IPS-15b (cell line): ENCODE measurements at regions not wholly inside any gene's neighbourhood (a gene's known extent, or its start where the extent isn't known, plus 50 kb on each side); places are given as distances from the start of the nearest gene placed in this dataset.

Source experiments
- H3K27me3 ChIP-seq: one replicate; pipeline ENCODE4 v1.6.1; 2013; ENCODE audit warnings: low read length; ENCODE audit not compliant: control insufficient read depth, insufficient read depth
- H3K36me3 ChIP-seq: one replicate; pipeline ENCODE4 v1.6.1; 2013; ENCODE audit warnings: low read length; ENCODE audit not compliant: control insufficient read depth, insufficient read depth
- H3K4me1 ChIP-seq: one replicate; pipeline ENCODE4 v1.6.1; 2013; ENCODE audit warnings: mild to moderate bottlenecking, low read length; ENCODE audit not compliant: control insufficient read depth, insufficient read depth
- H3K4me3 ChIP-seq: one replicate; pipeline ENCODE4 v1.5.1; 2013; ENCODE audit warnings: low read depth, low read length
- H3K9ac ChIP-seq: one replicate; pipeline ENCODE4 v1.6.1; 2013; ENCODE audit warnings: low read depth, mild to moderate bottlenecking, low read length
- H3K9me3 ChIP-seq: one replicate; pipeline ENCODE4 v1.6.1; 2013; ENCODE audit warnings: mild to moderate bottlenecking, low read length; ENCODE audit not compliant: control insufficient read depth, insufficient read depth

- Histone ChIP-seq H3K9ac (no peak overlapping the region), H3K27me3 (no peaks in the 10 kb centered on the region), H3K36me3 (no peaks in the 10 kb centered on the region)
Observed at GRCh38 chr21:28522014-28522799, 470.5 kb downstream of the LTN1 start.

GRCh38 chr21:28518630-28519029, 474.0 kb downstream of the LTN1 start:
- Histone ChIP-seq H3K9ac (no peak overlapping the region), H3K9me3 (no peaks in the 10 kb centered on the region), H3K4me3 (no peak overlapping the region), H3K4me1 (peaks cover 4% of the 10 kb centered on the region), H3K36me3 (no peaks in the 10 kb centered on the region), H3K27me3 (no peaks in the 10 kb centered on the region)

More at GRCh38 chr21:28522014-28522799, 470.5 kb downstream of the LTN1 start:
- no peak overlapping the region for H3K4me3 ChIP-seq
- H3K9me3 ChIP-seq = no peaks in the 10 kb centered on the region
- peaks cover 4% of the 10 kb centered on the region for H3K4me1 ChIP-seq

- no peaks in the 10 kb centered on the region for H3K27me3 ChIP-seq
Observed at GRCh38 chr21:28516991-28517592, 475.6 kb downstream of the LTN1 start.

GRCh38 chr21:28516021-28516420, 476.7 kb downstream of the LTN1 start:
- H3K4me1 ChIP-seq = no peaks in the 10 kb centered on the region
- H3K9ac ChIP-seq = no peak overlapping the region
- no peaks in the 10 kb centered on the region for H3K9me3 ChIP-seq
- no peaks in the 10 kb centered on the region for H3K36me3 ChIP-seq
- H3K4me3 ChIP-seq = no peak overlapping the region
- H3K27me3 ChIP-seq = no peaks in the 10 kb centered on the region

More at GRCh38 chr21:28516991-28517592, 475.6 kb downstream of the LTN1 start:
- peaks cover under 1% of the 10 kb centered on the region for H3K4me1 ChIP-seq
- H3K9me3 ChIP-seq = no peaks in the 10 kb centered on the region
- no peak overlapping the region for H3K4me3 ChIP-seq
- no peaks in the 10 kb centered on the region for H3K36me3 ChIP-seq
- H3K9ac ChIP-seq = no peak overlapping the region

- H3K9me3 ChIP-seq = no peaks in the 10 kb centered on the region
- no peak overlapping the region for H3K4me3 ChIP-seq
- H3K9ac ChIP-seq = no peak overlapping the region
- no peaks in the 10 kb centered on the region for H3K36me3 ChIP-seq
- H3K27me3 ChIP-seq = no peaks in the 10 kb centered on the region
- no peaks in the 10 kb centered on the region for H3K4me1 ChIP-seq
Observed at GRCh38 chr21:28513428-28513827, 479.2 kb downstream of the LTN1 start.

GRCh38 chr21:28509031-28509430, 483.6 kb downstream of the LTN1 start:
- no peaks in the 10 kb centered on the region for H3K36me3 ChIP-seq
- no peaks in the 10 kb centered on the region for H3K4me1 ChIP-seq
- H3K4me3 ChIP-seq = no peak overlapping the region
- H3K27me3 ChIP-seq = no peaks in the 10 kb centered on the region
- peaks cover 3% of the 10 kb centered on the region for H3K9me3 ChIP-seq
- no peak overlapping the region for H3K9ac ChIP-seq

- H3K9me3 ChIP-seq = peaks cover 3% of the 10 kb centered on the region
- no peak overlapping the region for H3K4me3 ChIP-seq
- no peaks in the 10 kb centered on the region for H3K27me3 ChIP-seq
- no peaks in the 10 kb centered on the region for H3K36me3 ChIP-seq
- no peaks in the 10 kb centered on the region for H3K4me1 ChIP-seq
- no peak overlapping the region for H3K9ac ChIP-seq
Observed at GRCh38 chr21:28508126-28508525, 484.6 kb downstream of the LTN1 start.

- Histone ChIP-seq H3K4me1 (no peaks in the 10 kb centered on the region), H3K9me3 (no peaks in the 10 kb centered on the region), H3K36me3 (no peaks in the 10 kb centered on the region), H3K4me3 (no peak overlapping the region), H3K27me3 (no peaks in the 10 kb centered on the region), H3K9ac (no peak overlapping the region)
Observed at GRCh38 chr21:28496517-28496916, 496.2 kb downstream of the LTN1 start.

GRCh38 chr21:28492127-28492526, 500.6 kb downstream of the LTN1 start:
- H3K4me1 ChIP-seq = no peaks in the 10 kb centered on the region
- no peaks in the 10 kb centered on the region for H3K9me3 ChIP-seq
- no peaks in the 10 kb centered on the region for H3K27me3 ChIP-seq
- H3K36me3 ChIP-seq = no peaks in the 10 kb centered on the region
- H3K9ac ChIP-seq = no peak overlapping the region
- no peak overlapping the region for H3K4me3 ChIP-seq

- no peaks in the 10 kb centered on the region for H3K9me3 ChIP-seq
Observed at GRCh38 chr21:28489821-28490350, 502.8 kb downstream of the LTN1 start.

GRCh38 chr21:28489162-28489561, 503.5 kb downstream of the LTN1 start:
- Histone ChIP-seq H3K9me3 (no peaks in the 10 kb centered on the region), H3K27me3 (no peaks in the 10 kb centered on the region), H3K36me3 (no peaks in the 10 kb centered on the region), H3K4me1 (no peaks in the 10 kb centered on the region), H3K9ac (no peak overlapping the region), H3K4me3 (no peak overlapping the region)

More at GRCh38 chr21:28489821-28490350, 502.8 kb downstream of the LTN1 start:
- no peaks in the 10 kb centered on the region for H3K4me1 ChIP-seq
- no peaks in the 10 kb centered on the region for H3K36me3 ChIP-seq
- no peak overlapping the region for H3K4me3 ChIP-seq
- no peak overlapping the region for H3K9ac ChIP-seq
- no peaks in the 10 kb centered on the region for H3K27me3 ChIP-seq
